GM23338 (cell line): ENCODE measurements at regions not wholly inside any gene's neighbourhood (a gene's known extent, or its start where the extent isn't known, plus 50 kb on each side); places are given as distances from the start of the nearest gene placed in this dataset.

Experiments used
- ATAC-seq: fragments of 200-7000 bp; cut with Tn5 transposase; 3 replicates; pipeline ENCODE4 v1.9.1; 2020
- DNase-seq: peaks from one replicate; pipeline ENCODE4 v3.0.0-alpha.2; 2015; ENCODE audit warnings: low spot score
- H2AFZ ChIP-seq: fragments of 200-600 bp; sonication (generic); 2 replicates; pipeline ENCODE4 v1.8.0; 2016; ENCODE audit warnings: antibody characterized with exemption, mild to moderate bottlenecking, moderate library complexity
- H3F3A ChIP-seq: fragments of 200-600 bp; sonication (generic); replicated peaks from 2 replicates; pipeline ENCODE4 v1.8.0; 2017; ENCODE audit warnings: antibody characterized with exemption, mixed run types, low read depth
- H3K27ac ChIP-seq: fragments of 200-600 bp; sonication (generic); 2 replicates; pipeline ENCODE4 v1.6.1; 2016; ENCODE audit warnings: low read depth
- H3K27me3 ChIP-seq: fragments of 200-600 bp; sonication (generic); 2 replicates; pipeline ENCODE4 v1.8.0; 2016; ENCODE audit warnings: mild to moderate bottlenecking, mixed run types, moderate library complexity; ENCODE audit not compliant: insufficient read depth
- H3K36me3 ChIP-seq: fragments of 200-600 bp; sonication (generic); 2 replicates; pipeline ENCODE4 v1.8.0; 2016; ENCODE audit warnings: mild to moderate bottlenecking; ENCODE audit not compliant: insufficient read depth
- H3K4me1 ChIP-seq: fragments of 200-600 bp; sonication (generic); 2 replicates; pipeline ENCODE4 v1.8.0; 2016; ENCODE audit warnings: mild to moderate bottlenecking, moderate library complexity; ENCODE audit not compliant: insufficient read depth
- H3K4me2 ChIP-seq: fragments of 200-600 bp; sonication (generic); 2 replicates; pipeline ENCODE4 v1.7.1; 2017; ENCODE audit warnings: mixed run types
- H3K4me3 ChIP-seq: fragments of 200-600 bp; sonication (generic); 2 replicates; pipeline ENCODE4 v1.6.1; 2016; ENCODE audit warnings: mixed run types
- H3K79me2 ChIP-seq: fragments of 200-600 bp; sonication (generic); replicated peaks from 2 replicates; pipeline ENCODE4 v1.8.0; 2017; ENCODE audit warnings: mild to moderate bottlenecking; ENCODE audit not compliant: insufficient read depth
- H3K9me2 ChIP-seq: fragments of 200-600 bp; sonication (generic); 2 replicates; pipeline ENCODE4 v1.8.0; 2017; ENCODE audit not compliant: insufficient read depth
- H4K20me1 ChIP-seq: fragments of 200-600 bp; sonication (generic); replicated peaks from 2 replicates; pipeline ENCODE4 v1.8.0; 2017; ENCODE audit warnings: mild to moderate bottlenecking; ENCODE audit not compliant: insufficient read depth
- H3K27ac Mint-ChIP-seq: 2 replicates; pipeline ENCODE4 v1.8.0; 2020; ENCODE audit warnings: inconsistent platforms, mild to moderate bottlenecking, moderate library complexity, mixed read lengths
- H3K27me3 Mint-ChIP-seq: 3 replicates; pipeline ENCODE4 v1.8.0; 2022; ENCODE audit warnings: low read depth, mild to moderate bottlenecking, moderate library complexity, mixed read lengths, inconsistent platforms; ENCODE audit not compliant: insufficient read depth, poor library complexity
- H3K36me3 Mint-ChIP-seq: 3 replicates; pipeline ENCODE4 v1.8.0; 2021; ENCODE audit warnings: low read depth, mild to moderate bottlenecking, inconsistent platforms, moderate library complexity, mixed read lengths
- H3K4me1 Mint-ChIP-seq: 3 replicates; pipeline ENCODE4 v1.8.0; 2020; ENCODE audit warnings: mild to moderate bottlenecking, inconsistent platforms, mixed read lengths
- H3K4me3 Mint-ChIP-seq: 3 replicates; pipeline ENCODE4 v1.8.0; 2021; ENCODE audit warnings: moderate library complexity, mild to moderate bottlenecking, inconsistent platforms, mixed read lengths
- H3K9me3 Mint-ChIP-seq: 3 replicates; pipeline ENCODE4 v1.8.0; 2020; ENCODE audit warnings: moderate library complexity, mild to moderate bottlenecking, inconsistent platforms, mixed read lengths
- CREB1 ChIP-seq: fragments of 250-450 bp; sonication (Bioruptor Pico); IDR thresholded peaks from 2 replicates; pipeline ENCODE4 v1.5.0; 2020; ENCODE audit warnings: low read depth, mild to moderate bottlenecking, moderate library complexity
- EZH2 ChIP-seq: fragments of 200-600 bp; sonication (generic); IDR thresholded peaks from one replicate; pipeline ENCODE4 v1.8.0; 2017; ENCODE audit warnings: antibody characterized with exemption, mild to moderate bottlenecking, low read depth; ENCODE audit not compliant: unreplicated experiment
- EZH2phosphoT487 ChIP-seq: fragments of 200-600 bp; sonication (generic); IDR thresholded peaks from one replicate; pipeline ENCODE4 v1.8.1; 2018; ENCODE audit warnings: antibody characterized with exemption; ENCODE audit not compliant: unreplicated experiment
- JUNB ChIP-seq: IDR thresholded peaks from one replicate; pipeline ENCODE4 v1.6.1; 2016; ENCODE audit warnings: antibody characterized with exemption; ENCODE audit not compliant: unreplicated experiment
- NANOG ChIP-seq: IDR thresholded peaks from 2 replicates; pipeline ENCODE4 v1.6.1; 2016; ENCODE audit warnings: antibody characterized with exemption, borderline replicate concordance
- POLR2AphosphoS5 ChIP-seq: IDR thresholded peaks from 2 replicates; pipeline ENCODE4 v1.6.1; 2016; ENCODE audit warnings: antibody characterized with exemption, low read depth
- STAT1 ChIP-seq: IDR thresholded peaks from one replicate; pipeline ENCODE4 v1.6.1; 2016; ENCODE audit warnings: antibody characterized with exemption; ENCODE audit not compliant: unreplicated experiment
- ZNF114 ChIP-seq: fragments of 250-450 bp; sonication (Bioruptor Pico); IDR thresholded peaks from 2 replicates; pipeline ENCODE4 v1.5.0; 2020; ENCODE audit warnings: mild to moderate bottlenecking, moderate library complexity
- ZNF331 ChIP-seq: fragments of 250-450 bp; sonication (Bioruptor Pico); IDR thresholded peaks from 2 replicates; pipeline ENCODE4 v1.5.0; 2020; ENCODE audit warnings: low read depth, mild to moderate bottlenecking, moderate library complexity
- TF ChIP-seq, protein P1 (sequence below): fragments of 250-450 bp; sonication (Bioruptor Pico); IDR thresholded peaks from 2 replicates; pipeline ENCODE4 v1.5.0; 2020; ENCODE audit warnings: mild to moderate bottlenecking, moderate library complexity
- TF ChIP-seq, protein P2 (sequence below), 2 experiments: fragments of 200-600 bp in 1 of 2; sonication (generic) in 1 of 2; conservative IDR thresholded peaks; 2 replicates each; pipeline versions ENCODE4 v1.5.1 to v1.6.1; 2016 to 2017; ENCODE audit warnings: antibody characterized with exemption in 2 of 2, low read depth in 2 of 2, mild to moderate bottlenecking in 2 of 2, moderate library complexity in 1 of 2
- TF ChIP-seq, protein P3 (sequence below): IDR thresholded peaks from 2 replicates; pipeline ENCODE4 v1.6.1; 2016; ENCODE audit warnings: antibody characterized with exemption
- TF ChIP-seq, protein P4 (sequence below): IDR thresholded peaks from one replicate; pipeline ENCODE4 v1.6.1; 2018; ENCODE audit warnings: antibody characterized with exemption; ENCODE audit not compliant: unreplicated experiment

DNA sequence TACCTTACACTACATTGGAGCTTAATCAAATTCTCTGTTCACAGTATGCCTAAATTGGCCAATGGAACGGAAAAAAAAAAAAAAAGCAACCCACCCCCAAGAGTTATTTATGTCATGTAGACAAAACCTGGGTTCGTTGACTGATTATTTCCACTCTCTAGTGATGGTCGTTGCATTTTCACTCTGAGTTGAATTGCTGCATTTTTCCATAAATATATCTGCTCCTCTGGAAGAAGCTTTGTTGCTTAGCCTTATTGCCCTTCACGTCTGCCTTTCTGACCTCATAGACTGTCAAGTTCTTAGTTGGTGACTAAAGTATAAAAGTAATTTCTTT, 90.2 kb upstream of the RUNX1 start:
- Histone ChIP-seq H3K4me3 (no peak overlapping the region), H3K4me2 (no peak overlapping the region), H3K4me1 (peaks cover 18% of the 10 kb centered on the region), H3K27ac (no peak overlapping the region), H3F3A (no peaks in the 10 kb centered on the region), H3K36me3 (no peaks in the 10 kb centered on the region), H2AFZ (no peak overlapping the region), H3K79me2 (no peaks in the 10 kb centered on the region), H3K9me2 (0 out of 2 replicates have a peak, but pooled peaks cover 4% of the 10 kb centered on the region), H4K20me1 (no peaks in the 10 kb centered on the region), H3K27me3 (no peaks in the 10 kb centered on the region)
- peaks cover 4% of the 10 kb centered on the region for H3K27me3 Mint-ChIP-seq
- peaks cover 13% of the 10 kb centered on the region; the same call in 1 of the 3 replicates for H3K4me1 Mint-ChIP-seq
- H3K9me3 Mint-ChIP-seq: no peaks in the 10 kb centered on the region
- TF ChIP-seq EZH2 (no peak), JUNB (no peak), ZNF114 (CRISPR knock-in tag) (no peak), POLR2AphosphoS5 (no peak), NANOG (no peak), CREB1 (no peak), ZNF331 (no peak), EZH2phosphoT487 (no peak), STAT1 (no peak)
- TF ChIP-seq, protein P1, sequence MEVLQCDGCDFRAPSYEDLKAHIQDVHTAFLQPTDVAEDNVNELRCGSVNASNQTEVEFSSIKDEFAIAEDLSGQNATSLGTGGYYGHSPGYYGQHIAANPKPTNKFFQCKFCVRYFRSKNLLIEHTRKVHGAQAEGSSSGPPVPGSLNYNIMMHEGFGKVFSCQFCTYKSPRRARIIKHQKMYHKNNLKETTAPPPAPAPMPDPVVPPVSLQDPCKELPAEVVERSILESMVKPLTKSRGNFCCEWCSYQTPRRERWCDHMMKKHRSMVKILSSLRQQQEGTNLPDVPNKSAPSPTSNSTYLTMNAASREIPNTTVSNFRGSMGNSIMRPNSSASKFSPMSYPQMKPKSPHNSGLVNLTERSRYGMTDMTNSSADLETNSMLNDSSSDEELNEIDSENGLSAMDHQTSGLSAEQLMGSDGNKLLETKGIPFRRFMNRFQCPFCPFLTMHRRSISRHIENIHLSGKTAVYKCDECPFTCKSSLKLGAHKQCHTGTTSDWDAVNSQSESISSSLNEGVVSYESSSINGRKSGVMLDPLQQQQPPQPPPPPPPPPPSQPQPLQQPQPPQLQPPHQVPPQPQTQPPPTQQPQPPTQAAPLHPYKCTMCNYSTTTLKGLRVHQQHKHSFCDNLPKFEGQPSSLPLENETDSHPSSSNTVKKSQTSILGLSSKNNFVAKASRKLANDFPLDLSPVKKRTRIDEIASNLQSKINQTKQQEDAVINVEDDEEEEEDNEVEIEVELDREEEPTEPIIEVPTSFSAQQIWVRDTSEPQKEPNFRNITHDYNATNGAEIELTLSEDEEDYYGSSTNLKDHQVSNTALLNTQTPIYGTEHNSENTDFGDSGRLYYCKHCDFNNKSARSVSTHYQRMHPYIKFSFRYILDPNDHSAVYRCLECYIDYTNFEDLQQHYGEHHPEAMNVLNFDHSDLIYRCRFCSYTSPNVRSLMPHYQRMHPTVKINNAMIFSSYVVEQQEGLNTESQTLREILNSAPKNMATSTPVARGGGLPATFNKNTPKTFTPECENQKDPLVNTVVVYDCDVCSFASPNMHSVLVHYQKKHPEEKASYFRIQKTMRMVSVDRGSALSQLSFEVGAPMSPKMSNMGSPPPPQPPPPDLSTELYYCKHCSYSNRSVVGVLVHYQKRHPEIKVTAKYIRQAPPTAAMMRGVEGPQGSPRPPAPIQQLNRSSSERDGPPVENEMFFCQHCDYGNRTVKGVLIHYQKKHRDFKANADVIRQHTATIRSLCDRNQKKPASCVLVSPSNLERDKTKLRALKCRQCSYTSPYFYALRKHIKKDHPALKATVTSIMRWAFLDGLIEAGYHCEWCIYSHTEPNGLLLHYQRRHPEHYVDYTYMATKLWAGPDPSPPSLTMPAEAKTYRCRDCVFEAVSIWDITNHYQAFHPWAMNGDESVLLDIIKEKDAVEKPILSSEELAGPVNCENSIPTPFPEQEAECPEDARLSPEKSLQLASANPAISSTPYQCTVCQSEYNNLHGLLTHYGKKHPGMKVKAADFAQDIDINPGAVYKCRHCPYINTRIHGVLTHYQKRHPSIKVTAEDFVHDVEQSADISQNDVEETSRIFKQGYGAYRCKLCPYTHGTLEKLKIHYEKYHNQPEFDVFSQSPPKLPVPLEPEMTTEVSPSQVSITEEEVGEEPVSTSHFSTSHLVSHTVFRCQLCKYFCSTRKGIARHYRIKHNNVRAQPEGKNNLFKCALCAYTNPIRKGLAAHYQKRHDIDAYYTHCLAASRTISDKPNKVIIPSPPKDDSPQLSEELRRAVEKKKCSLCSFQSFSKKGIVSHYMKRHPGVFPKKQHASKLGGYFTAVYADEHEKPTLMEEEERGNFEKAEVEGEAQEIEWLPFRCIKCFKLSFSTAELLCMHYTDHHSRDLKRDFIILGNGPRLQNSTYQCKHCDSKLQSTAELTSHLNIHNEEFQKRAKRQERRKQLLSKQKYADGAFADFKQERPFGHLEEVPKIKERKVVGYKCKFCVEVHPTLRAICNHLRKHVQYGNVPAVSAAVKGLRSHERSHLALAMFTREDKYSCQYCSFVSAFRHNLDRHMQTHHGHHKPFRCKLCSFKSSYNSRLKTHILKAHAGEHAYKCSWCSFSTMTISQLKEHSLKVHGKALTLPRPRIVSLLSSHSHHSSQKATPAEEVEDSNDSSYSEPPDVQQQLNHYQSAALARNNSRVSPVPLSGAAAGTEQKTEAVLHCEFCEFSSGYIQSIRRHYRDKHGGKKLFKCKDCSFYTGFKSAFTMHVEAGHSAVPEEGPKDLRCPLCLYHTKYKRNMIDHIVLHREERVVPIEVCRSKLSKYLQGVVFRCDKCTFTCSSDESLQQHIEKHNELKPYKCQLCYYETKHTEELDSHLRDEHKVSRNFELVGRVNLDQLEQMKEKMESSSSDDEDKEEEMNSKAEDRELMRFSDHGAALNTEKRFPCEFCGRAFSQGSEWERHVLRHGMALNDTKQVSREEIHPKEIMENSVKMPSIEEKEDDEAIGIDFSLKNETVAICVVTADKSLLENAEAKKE (CRISPR knock-in tag): no peak
- TF ChIP-seq, protein P2, sequence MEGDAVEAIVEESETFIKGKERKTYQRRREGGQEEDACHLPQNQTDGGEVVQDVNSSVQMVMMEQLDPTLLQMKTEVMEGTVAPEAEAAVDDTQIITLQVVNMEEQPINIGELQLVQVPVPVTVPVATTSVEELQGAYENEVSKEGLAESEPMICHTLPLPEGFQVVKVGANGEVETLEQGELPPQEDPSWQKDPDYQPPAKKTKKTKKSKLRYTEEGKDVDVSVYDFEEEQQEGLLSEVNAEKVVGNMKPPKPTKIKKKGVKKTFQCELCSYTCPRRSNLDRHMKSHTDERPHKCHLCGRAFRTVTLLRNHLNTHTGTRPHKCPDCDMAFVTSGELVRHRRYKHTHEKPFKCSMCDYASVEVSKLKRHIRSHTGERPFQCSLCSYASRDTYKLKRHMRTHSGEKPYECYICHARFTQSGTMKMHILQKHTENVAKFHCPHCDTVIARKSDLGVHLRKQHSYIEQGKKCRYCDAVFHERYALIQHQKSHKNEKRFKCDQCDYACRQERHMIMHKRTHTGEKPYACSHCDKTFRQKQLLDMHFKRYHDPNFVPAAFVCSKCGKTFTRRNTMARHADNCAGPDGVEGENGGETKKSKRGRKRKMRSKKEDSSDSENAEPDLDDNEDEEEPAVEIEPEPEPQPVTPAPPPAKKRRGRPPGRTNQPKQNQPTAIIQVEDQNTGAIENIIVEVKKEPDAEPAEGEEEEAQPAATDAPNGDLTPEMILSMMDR (conservative IDR thresholded peaks at IDR 0.05; ENCODE audit: low read depth in 2 of 2): no peak
- TF ChIP-seq, protein P3, sequence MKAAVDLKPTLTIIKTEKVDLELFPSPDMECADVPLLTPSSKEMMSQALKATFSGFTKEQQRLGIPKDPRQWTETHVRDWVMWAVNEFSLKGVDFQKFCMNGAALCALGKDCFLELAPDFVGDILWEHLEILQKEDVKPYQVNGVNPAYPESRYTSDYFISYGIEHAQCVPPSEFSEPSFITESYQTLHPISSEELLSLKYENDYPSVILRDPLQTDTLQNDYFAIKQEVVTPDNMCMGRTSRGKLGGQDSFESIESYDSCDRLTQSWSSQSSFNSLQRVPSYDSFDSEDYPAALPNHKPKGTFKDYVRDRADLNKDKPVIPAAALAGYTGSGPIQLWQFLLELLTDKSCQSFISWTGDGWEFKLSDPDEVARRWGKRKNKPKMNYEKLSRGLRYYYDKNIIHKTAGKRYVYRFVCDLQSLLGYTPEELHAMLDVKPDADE: no peak
- TF ChIP-seq, protein P4, sequence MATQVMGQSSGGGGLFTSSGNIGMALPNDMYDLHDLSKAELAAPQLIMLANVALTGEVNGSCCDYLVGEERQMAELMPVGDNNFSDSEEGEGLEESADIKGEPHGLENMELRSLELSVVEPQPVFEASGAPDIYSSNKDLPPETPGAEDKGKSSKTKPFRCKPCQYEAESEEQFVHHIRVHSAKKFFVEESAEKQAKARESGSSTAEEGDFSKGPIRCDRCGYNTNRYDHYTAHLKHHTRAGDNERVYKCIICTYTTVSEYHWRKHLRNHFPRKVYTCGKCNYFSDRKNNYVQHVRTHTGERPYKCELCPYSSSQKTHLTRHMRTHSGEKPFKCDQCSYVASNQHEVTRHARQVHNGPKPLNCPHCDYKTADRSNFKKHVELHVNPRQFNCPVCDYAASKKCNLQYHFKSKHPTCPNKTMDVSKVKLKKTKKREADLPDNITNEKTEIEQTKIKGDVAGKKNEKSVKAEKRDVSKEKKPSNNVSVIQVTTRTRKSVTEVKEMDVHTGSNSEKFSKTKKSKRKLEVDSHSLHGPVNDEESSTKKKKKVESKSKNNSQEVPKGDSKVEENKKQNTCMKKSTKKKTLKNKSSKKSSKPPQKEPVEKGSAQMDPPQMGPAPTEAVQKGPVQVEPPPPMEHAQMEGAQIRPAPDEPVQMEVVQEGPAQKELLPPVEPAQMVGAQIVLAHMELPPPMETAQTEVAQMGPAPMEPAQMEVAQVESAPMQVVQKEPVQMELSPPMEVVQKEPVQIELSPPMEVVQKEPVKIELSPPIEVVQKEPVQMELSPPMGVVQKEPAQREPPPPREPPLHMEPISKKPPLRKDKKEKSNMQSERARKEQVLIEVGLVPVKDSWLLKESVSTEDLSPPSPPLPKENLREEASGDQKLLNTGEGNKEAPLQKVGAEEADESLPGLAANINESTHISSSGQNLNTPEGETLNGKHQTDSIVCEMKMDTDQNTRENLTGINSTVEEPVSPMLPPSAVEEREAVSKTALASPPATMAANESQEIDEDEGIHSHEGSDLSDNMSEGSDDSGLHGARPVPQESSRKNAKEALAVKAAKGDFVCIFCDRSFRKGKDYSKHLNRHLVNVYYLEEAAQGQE: no peak
- DNase-seq: no peak
- H3K36me3 Mint-ChIP-seq: no peaks in the 10 kb centered on the region
- no peak overlapping the region for H3K27ac Mint-ChIP-seq
- H3K4me3 Mint-ChIP-seq: no peak overlapping the region
- ATAC-seq: no peak
